ENCODE measurements at regions not wholly inside any gene's neighbourhood (a gene's known extent, or its start where the extent isn't known, plus 50 kb on each side); places are given as distances from the start of the nearest gene placed in this dataset.

DNA sequence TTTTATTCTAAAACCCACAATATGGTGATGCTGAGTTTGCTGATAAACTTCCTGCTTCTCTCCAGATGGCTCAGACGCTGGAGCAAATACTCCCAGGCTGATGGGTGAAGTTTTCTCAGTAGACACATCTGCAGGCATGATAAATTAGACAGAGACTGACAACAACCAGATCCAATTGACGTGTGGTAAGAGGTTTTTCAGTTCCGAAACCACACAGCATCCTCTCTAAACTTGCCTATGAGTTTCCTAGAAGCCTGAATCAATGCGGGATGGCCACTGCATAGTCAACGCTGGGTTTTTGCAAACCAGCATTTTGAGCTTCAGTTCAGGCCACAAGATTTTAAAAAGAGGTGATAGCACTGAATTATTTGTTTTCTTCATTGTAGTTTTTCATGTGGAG is 360.3 kb upstream of the ARRDC4 start:
- DNase-seq (ENCODE audit: low spot score), result no peak

GRCh38 chr15:97604677-97605076 is 355.8 kb upstream of the ARRDC4 start:
- DNase-seq (ENCODE audit: low spot score), result no peak

GRCh38 chr15:97615114-97615513 is 345.4 kb upstream of the ARRDC4 start:
- DNase-seq (ENCODE audit: low spot score), result no peak

GRCh38 chr15:97623091-97623661 is 337.3 kb upstream of the ARRDC4 start:
- no peak for DNase-seq (ENCODE audit: low spot score)

DNA sequence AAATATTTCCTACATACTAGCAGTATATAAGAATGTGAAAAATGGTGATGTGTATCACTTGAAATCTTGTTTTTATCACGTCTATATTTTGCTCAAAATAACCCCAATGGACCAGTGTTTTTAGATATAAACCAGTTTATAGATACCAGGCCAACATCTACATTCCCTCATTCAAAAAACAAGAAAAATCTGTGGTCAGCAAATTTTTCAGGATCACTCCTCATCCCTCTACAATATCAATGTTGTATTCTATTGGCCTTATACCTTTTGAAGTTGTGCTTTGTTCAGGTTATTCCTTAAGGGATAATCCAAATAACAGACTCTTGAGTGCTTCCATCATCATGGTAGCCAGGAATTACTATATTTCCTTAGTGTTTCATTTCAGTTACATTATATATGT is 332.9 kb upstream of the ARRDC4 start:
- DNase-seq (ENCODE audit: low spot score), result no peak

DNA sequence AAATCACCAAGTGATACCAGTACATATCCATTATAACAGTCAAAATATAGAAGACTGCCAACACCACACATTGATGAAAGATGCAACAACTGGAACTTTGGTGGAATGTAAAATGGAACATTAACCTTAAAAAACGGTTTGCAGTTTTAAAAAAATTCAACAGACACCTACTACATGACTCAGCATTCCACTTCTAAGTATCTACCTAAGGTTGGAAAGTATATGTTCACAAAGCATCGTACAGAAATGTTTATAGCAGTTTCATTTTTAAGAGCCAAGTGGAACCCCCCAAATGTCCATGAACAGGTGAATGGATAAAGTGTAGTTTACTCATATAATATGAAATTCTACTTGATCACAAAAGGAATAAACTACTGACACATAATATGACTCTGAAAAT is 314.7 kb upstream of the ARRDC4 start:
- DNase-seq (ENCODE audit: low spot score), result no peak

DNA sequence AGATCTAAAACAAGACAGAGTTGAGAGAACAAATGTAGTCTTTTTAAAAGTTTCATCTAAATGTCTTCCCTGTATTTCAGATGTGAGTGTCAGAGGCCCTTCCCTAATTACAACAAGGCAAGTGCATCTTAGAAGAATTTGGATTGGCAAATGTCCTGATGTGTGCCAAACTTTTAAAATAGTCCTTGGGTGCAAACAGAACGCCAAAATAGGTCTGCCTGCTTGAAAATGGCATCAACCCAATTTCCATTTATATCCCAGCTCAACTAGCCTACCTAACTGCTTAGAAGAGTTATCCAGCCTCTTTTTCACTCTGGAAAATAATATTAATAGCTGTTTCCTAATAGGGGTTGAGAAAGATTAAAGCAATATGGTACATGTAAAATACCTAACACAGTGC is 311.8 kb upstream of the ARRDC4 start:
- no peak for DNase-seq (ENCODE audit: low spot score)

- DNase-seq (ENCODE audit: low spot score), result no peak
These were observed 308.5 kb upstream of the ARRDC4 start for GRCh38 chr15:97652041-97652440.

DNA sequence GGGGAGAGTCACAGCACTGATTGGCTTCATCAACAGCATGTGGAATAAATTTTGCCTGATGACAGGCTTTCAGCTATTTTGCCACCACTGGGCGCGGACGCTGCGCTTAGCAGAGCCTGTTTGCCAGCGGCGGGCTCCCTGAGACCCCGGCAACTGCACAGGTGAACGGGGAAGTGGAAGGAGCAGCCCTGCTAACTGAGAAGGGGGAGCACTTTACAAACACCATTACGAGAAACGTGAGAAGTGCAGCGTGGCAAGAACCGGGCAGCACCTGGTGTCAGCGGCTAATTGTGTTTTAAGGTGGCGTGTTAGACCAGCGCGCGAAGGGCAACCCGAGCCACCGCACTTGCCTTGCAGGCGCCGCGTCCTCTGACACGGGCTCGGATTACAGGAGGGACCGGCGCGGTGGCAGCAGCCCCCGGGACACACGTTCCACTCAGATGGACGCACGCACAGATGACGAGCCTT is 307.8 kb upstream of the ARRDC4 start:
- DNase-seq (ENCODE audit: low spot score), result no peak

DNA sequence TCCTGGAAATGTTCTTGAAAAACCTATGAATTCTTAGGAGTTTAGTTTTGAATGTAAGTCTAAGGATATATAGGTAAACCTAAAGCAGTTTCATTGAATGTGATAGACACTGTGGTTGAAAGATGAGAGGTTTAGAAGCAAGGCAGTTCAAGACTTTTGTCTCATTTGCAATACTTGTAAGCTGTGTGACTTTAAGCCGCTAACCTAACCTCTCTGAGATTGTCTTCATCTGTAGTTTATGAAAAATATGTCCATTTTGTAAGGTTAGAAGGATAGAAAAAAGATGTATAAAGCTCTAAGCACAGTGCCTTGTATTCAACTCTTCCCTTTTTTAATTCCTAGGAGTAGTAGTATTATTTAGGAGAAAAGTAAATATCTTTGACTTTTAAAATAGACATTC is 306.6 kb upstream of the ARRDC4 start:
- no peak for DNase-seq (ENCODE audit: low spot score)

DNA sequence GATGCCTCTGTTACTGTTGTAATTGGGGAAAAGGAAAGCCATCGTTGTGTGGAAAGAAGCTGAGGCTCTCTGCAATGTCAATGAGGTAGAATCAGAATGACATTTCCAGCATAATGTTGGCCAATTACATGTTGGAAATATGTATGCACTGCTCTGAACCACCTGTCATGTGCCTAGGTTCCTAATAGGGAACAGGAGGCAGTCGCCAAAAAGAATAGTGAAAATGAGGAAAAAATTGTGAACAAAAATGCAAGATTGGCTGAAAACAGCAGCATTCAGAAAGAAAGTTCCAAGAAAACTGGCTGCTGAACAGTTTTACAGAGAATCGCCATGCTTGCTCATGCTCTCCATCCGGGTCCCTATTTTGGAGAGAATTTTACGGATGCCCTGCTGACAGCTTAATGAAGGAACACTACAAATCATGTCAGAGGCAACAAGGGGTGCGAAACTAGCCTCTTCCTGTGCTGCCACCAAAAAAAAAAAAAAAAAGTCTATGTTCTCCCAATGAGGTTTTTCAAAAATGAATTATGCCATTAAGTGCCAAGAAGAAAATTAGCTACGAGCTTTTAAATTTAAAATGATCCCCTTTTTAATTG is 305.9 kb upstream of the ARRDC4 start:
- DNase-seq (ENCODE audit: low spot score), result no peak

GRCh38 chr15:97661796-97662195 is 298.7 kb upstream of the ARRDC4 start:
- DNase-seq (ENCODE audit: low spot score), result no peak

- no peak for DNase-seq (ENCODE audit: low spot score)
These were observed 287.9 kb upstream of the ARRDC4 start for GRCh38 chr15:97672586-97672985.

GRCh38 chr15:97678656-97679055 is 281.8 kb upstream of the ARRDC4 start:
- DNase-seq (ENCODE audit: low spot score), result no peak

DNA sequence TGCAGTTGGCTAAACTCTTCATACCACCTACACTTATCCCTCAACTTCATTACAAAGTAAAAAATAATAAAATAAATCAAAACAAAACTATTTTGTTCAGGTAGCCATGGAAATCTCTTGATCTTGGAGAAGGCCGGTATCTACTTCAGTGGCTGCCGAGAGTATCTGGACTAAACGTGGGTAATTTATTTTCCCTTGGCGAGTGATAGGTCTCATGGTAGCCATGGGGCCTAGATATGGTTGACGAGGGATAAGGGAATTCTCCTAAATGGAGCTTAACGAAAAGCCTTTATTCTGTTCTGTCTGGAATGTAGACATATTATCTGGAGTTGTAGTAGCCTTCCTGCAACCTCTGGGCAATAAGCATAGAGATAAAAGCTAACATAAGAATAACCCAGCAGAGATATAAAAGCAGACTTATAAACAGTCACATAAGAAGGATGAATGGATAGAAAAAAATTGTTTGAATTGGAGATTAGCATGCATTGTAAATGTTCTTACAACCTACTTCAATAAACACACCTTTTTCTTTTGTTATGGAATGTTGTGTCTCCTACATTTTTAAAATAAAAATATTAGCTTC is 281.3 kb upstream of the ARRDC4 start:
- DNase-seq (ENCODE audit: low spot score), result no peak

DNA sequence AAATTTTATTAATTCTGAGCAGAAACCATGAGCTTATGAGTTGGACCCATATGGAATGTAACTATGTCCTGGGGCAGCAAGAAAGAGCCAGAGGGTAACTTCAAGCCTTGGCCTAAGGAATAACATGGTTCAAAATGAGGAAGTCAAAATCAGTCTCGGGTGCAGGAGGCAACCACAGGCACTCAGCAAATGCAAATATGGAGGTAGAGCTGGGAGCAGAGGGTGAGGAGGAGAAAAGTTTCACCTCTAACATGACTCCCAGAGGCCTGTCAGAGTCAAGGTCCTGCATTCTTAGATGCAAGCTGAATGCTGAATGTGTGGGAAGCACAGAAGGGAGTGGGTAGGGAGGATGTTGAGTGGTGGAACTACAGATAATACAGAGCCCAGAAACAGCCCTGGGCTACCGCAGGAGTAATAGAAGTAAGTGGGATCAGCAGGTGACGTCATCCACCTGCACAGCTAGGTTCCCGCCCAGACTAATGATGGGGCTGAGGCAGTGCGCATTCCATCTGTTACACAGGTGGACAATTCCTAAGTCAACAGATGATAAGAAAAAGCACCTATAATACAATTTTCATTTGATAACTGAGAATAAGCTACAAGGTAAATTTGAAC is 279.8 kb upstream of the ARRDC4 start:
- DNase-seq (ENCODE audit: low spot score), result no peak

GRCh38 chr15:97683831-97684230 is 276.7 kb upstream of the ARRDC4 start:
- no peak for DNase-seq (ENCODE audit: low spot score)

- DNase-seq (ENCODE audit: low spot score), result no peak
These were observed 276.3 kb upstream of the ARRDC4 start for GRCh38 chr15:97684249-97684648.

GRCh38 chr15:97686324-97686723 is 274.2 kb upstream of the ARRDC4 start:
- no peak for DNase-seq (ENCODE audit: low spot score)

GRCh38 chr15:97687654-97688053 is 272.8 kb upstream of the ARRDC4 start:
- DNase-seq (ENCODE audit: low spot score), result no peak

DNA sequence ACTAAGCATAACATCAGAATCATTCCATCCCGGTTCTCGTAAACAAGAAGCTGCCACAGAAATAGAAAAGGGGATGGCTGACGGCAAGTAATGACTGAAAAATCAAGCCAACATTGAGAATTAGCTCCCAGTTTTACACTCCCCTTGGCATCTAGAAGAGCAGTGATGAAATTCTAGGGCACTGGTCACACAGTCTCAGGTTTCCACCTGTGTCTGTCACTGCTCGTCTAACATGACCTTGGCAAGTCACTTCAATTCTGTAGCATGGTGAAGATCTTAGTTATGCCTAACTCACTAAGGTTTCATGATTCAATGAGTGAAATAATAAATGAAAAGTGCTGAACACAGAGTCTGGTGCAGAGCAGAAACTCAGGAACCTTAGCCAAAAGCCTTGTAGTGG is 272.3 kb upstream of the ARRDC4 start:
- no peak for DNase-seq (ENCODE audit: low spot score)

DNA sequence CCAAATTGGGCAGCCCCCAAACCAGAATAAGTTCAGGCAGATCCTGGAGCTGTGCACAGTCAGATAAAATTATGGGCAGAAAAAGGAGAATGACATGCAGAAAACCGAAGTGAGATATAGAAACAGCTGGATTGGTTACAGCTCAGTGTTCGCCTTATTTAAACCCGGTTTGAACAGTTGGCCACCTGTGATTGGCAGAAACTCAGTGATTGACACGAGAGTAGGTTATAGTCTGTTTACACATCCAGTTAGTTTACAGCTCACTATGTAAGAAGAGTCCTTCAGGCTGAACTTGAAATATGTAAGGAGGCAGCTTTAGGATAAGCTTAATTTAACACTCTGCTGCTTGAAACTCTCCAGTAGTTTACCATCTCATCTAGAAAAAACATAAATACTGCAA is 271.6 kb upstream of the ARRDC4 start:
- no peak for DNase-seq (ENCODE audit: low spot score)

GRCh38 chr15:97691078-97691477 is 269.4 kb upstream of the ARRDC4 start:
- DNase-seq (ENCODE audit: low spot score), result no peak
